ENCODE measurements at regions not wholly inside any gene's neighbourhood (a gene's known extent, or its start where the extent isn't known, plus 50 kb on each side); places are given as distances from the start of the nearest gene placed in this dataset.

DNA sequence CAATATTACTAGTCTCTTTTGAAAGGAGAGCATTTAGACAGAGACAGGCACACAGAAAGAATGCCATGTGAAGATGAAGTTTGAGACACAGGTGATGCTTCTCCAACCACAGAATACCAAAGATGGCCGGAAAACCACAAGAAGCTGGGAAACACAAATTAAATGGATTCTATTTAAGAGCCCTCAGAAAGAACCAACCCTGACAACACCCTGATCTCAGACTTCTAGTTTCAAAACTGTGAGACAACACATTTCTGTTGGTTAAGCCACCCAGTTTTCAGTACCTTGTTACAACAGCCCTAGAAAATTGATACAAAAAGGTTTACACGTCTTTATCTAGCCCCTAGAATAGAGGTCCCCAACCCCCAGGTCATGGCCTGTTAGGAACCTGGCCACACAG is 79.8 kb upstream of the CCNG1 start:
- Histone ChIP-seq H3K27ac (no peak overlapping the region), H3K4me3 (no peak overlapping the region)
- no peak for TF ChIP-seq CTCF (IDR thresholded peaks at IDR 0.05)
- no peak for DNase-seq (ENCODE audit: low spot score)

GRCh38 chr5:163360656-163361055 is 76.7 kb upstream of the CCNG1 start:
- TF ChIP-seq CTCF (IDR thresholded peaks at IDR 0.05) = no peak

DNA sequence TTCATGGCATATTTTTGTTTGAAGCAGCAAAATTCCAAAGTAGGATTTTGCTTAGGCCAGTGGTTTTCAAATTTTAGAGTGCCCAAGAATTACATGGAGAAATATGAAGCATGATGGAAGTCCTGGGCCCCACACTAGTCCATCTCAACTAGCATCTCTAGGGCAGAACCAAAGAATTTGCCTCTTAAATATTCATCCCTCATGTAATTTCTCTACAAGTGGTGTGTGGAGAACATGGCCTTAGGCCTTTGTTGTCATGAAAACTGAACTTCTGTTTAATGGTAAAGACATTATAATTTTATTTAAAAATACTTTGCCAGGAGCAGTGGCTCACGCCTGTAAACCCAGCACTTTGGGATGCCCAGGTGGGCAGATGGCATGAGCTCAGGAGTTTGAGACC is 75.9 kb upstream of the CCNG1 start:
- no peak for TF ChIP-seq CTCF (IDR thresholded peaks at IDR 0.05)
- Histone ChIP-seq H3K27ac (no peak overlapping the region), H3K4me3 (no peak overlapping the region)
- no peak for DNase-seq (ENCODE audit: low spot score)

More at GRCh38 chr5:163360656-163361055, 76.7 kb upstream of the CCNG1 start:
- H3K4me3 ChIP-seq = no peak overlapping the region
- H3K27ac ChIP-seq = no peak overlapping the region
- no peak for DNase-seq (ENCODE audit: low spot score)

GRCh38 chr5:163362840-163363371 is 74.5 kb upstream of the CCNG1 start:
- no peak for DNase-seq (ENCODE audit: low spot score)
- H3K4me3 ChIP-seq = no peak overlapping the region
- no peak overlapping the region for H3K27ac ChIP-seq
- TF ChIP-seq CTCF (IDR thresholded peaks at IDR 0.05) = no peak

DNA sequence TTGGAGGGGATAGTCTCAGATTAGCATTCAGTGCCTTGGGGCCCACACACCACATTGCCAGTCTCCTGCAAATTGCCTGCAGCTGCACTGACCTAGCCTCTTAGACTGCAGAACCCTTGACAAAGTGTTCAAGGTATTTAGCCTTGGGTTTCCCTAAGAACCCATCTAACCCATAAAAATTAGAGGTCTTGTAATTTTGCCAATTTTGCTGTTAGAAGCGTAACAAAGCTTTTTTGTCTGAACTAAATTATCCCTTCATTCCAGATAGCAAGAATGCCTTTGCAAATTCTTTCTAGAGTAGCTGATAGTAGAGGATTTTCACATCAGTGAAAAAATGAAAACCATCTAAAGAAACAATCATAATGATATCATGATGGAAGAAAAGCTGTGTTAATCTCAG is 74.0 kb upstream of the CCNG1 start:
- TF ChIP-seq CTCF (IDR thresholded peaks at IDR 0.05) = no peak
- no peak overlapping the region for H3K4me3 ChIP-seq
- no peak for DNase-seq (ENCODE audit: low spot score)
- no peak overlapping the region for H3K27ac ChIP-seq

DNA sequence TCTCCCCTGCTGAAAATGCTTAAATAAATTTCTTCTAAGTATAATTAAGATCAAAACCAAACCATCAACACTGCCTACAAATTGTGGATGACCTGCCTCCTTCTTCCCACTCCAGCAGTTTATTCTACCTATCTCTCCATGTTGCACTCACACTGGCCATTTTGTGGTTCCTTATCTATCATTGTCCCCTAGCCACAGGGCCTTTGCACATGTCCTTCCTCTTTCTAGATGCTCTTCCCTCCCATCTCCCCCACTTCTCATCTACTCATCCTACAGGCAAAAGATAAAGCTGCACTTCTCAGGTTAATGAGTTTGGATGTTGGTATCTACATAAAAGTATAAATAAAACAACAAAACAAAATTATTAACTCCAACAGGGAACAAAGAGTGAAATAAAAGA is 70.6 kb upstream of the CCNG1 start:
- Histone ChIP-seq H3K4me3 (no peak overlapping the region), H3K27ac (no peak overlapping the region)
- DNase-seq (ENCODE audit: low spot score) = no peak
- no peak for TF ChIP-seq CTCF (IDR thresholded peaks at IDR 0.05)

- no peak for DNase-seq (ENCODE audit: low spot score)
- Histone ChIP-seq H3K27ac (no peak overlapping the region), H3K4me3 (no peak overlapping the region)
- TF ChIP-seq CTCF (IDR thresholded peaks at IDR 0.05) = no peak
Observed at GRCh38 chr5:163369776-163370385, 67.5 kb upstream of the CCNG1 start.
